Gastrocnemius medialis (tissue), 4 donors: ENCODE measurements at regions not wholly inside any gene's neighbourhood (a gene's known extent, or its start where the extent isn't known, plus 50 kb on each side); places are given as distances from the start of the nearest gene placed in this dataset.

ENCODE experiments used
- CTCF ChIP-seq, 5 experiments: fragments of 450-650 bp in 3 of 5; fragments of 200-600 bp in 2 of 5; sonication (generic) in 2 of 5; IDR thresholded peaks in 4 of 5; conservative IDR thresholded peaks in 1 of 5; 1 replicate in 4 of 5; 2 replicates in 1 of 5; pipeline ENCODE4 v1.5.1; 2016 to 2019; ENCODE audit warnings: antibody characterized with exemption in 5 of 5, mild to moderate bottlenecking in 3 of 5, moderate library complexity in 3 of 5
- POLR2A ChIP-seq, 2 donors: fragments of 450-650 bp; IDR thresholded peaks; one replicate each; pipeline ENCODE4 v1.6.1; 2017; ENCODE audit warnings: antibody characterized with exemption in 2 of 2, mild to moderate bottlenecking in 2 of 2, moderate library complexity in 2 of 2

- TF ChIP-seq POLR2A (IDR thresholded peaks at IDR 0.05) (no peak), CTCF (IDR thresholded peaks at IDR 0.05 in 4 of 5, conservative IDR thresholded peaks at IDR 0.05 in 1 of 5) (no peak)
These were observed 246.5 kb downstream of the CPE start for GRCh38 chr4:165625281-165625680.
